GM23338 (cell line): ENCODE measurements at regions not wholly inside any gene's neighbourhood (a gene's known extent, or its start where the extent isn't known, plus 50 kb on each side); places are given as distances from the start of the nearest gene placed in this dataset.

Experiments
- ATAC-seq: fragments of 200-7000 bp; cut with Tn5 transposase; 3 replicates; pipeline ENCODE4 v1.9.1; 2020
- DNase-seq: peaks from one replicate; pipeline ENCODE4 v3.0.0-alpha.2; 2015; ENCODE audit warnings: low spot score
- H2AFZ ChIP-seq: fragments of 200-600 bp; sonication (generic); 2 replicates; pipeline ENCODE4 v1.8.0; 2016; ENCODE audit warnings: antibody characterized with exemption, mild to moderate bottlenecking, moderate library complexity
- H3F3A ChIP-seq: fragments of 200-600 bp; sonication (generic); replicated peaks from 2 replicates; pipeline ENCODE4 v1.8.0; 2017; ENCODE audit warnings: antibody characterized with exemption, mixed run types, low read depth
- H3K27ac ChIP-seq: fragments of 200-600 bp; sonication (generic); 2 replicates; pipeline ENCODE4 v1.6.1; 2016; ENCODE audit warnings: low read depth
- H3K27me3 ChIP-seq: fragments of 200-600 bp; sonication (generic); 2 replicates; pipeline ENCODE4 v1.8.0; 2016; ENCODE audit warnings: mild to moderate bottlenecking, mixed run types, moderate library complexity; ENCODE audit not compliant: insufficient read depth
- H3K36me3 ChIP-seq: fragments of 200-600 bp; sonication (generic); 2 replicates; pipeline ENCODE4 v1.8.0; 2016; ENCODE audit warnings: mild to moderate bottlenecking; ENCODE audit not compliant: insufficient read depth
- H3K4me1 ChIP-seq: fragments of 200-600 bp; sonication (generic); 2 replicates; pipeline ENCODE4 v1.8.0; 2016; ENCODE audit warnings: mild to moderate bottlenecking, moderate library complexity; ENCODE audit not compliant: insufficient read depth
- H3K4me2 ChIP-seq: fragments of 200-600 bp; sonication (generic); 2 replicates; pipeline ENCODE4 v1.7.1; 2017; ENCODE audit warnings: mixed run types
- H3K4me3 ChIP-seq: fragments of 200-600 bp; sonication (generic); 2 replicates; pipeline ENCODE4 v1.6.1; 2016; ENCODE audit warnings: mixed run types
- H3K79me2 ChIP-seq: fragments of 200-600 bp; sonication (generic); replicated peaks from 2 replicates; pipeline ENCODE4 v1.8.0; 2017; ENCODE audit warnings: mild to moderate bottlenecking; ENCODE audit not compliant: insufficient read depth
- H3K9me2 ChIP-seq: fragments of 200-600 bp; sonication (generic); 2 replicates; pipeline ENCODE4 v1.8.0; 2017; ENCODE audit not compliant: insufficient read depth
- H4K20me1 ChIP-seq: fragments of 200-600 bp; sonication (generic); replicated peaks from 2 replicates; pipeline ENCODE4 v1.8.0; 2017; ENCODE audit warnings: mild to moderate bottlenecking; ENCODE audit not compliant: insufficient read depth
- H3K27ac Mint-ChIP-seq: 2 replicates; pipeline ENCODE4 v1.8.0; 2020; ENCODE audit warnings: inconsistent platforms, mild to moderate bottlenecking, moderate library complexity, mixed read lengths
- H3K27me3 Mint-ChIP-seq: 3 replicates; pipeline ENCODE4 v1.8.0; 2022; ENCODE audit warnings: low read depth, mild to moderate bottlenecking, moderate library complexity, mixed read lengths, inconsistent platforms; ENCODE audit not compliant: insufficient read depth, poor library complexity
- H3K36me3 Mint-ChIP-seq: 3 replicates; pipeline ENCODE4 v1.8.0; 2021; ENCODE audit warnings: low read depth, mild to moderate bottlenecking, inconsistent platforms, moderate library complexity, mixed read lengths
- H3K4me1 Mint-ChIP-seq: 3 replicates; pipeline ENCODE4 v1.8.0; 2020; ENCODE audit warnings: mild to moderate bottlenecking, inconsistent platforms, mixed read lengths
- H3K4me3 Mint-ChIP-seq: 3 replicates; pipeline ENCODE4 v1.8.0; 2021; ENCODE audit warnings: moderate library complexity, mild to moderate bottlenecking, inconsistent platforms, mixed read lengths
- H3K9me3 Mint-ChIP-seq: 3 replicates; pipeline ENCODE4 v1.8.0; 2020; ENCODE audit warnings: moderate library complexity, mild to moderate bottlenecking, inconsistent platforms, mixed read lengths
- EZH2 ChIP-seq: fragments of 200-600 bp; sonication (generic); IDR thresholded peaks from one replicate; pipeline ENCODE4 v1.8.0; 2017; ENCODE audit warnings: antibody characterized with exemption, mild to moderate bottlenecking, low read depth; ENCODE audit not compliant: unreplicated experiment
- EZH2phosphoT487 ChIP-seq: fragments of 200-600 bp; sonication (generic); IDR thresholded peaks from one replicate; pipeline ENCODE4 v1.8.1; 2018; ENCODE audit warnings: antibody characterized with exemption; ENCODE audit not compliant: unreplicated experiment
- JUNB ChIP-seq: IDR thresholded peaks from one replicate; pipeline ENCODE4 v1.6.1; 2016; ENCODE audit warnings: antibody characterized with exemption; ENCODE audit not compliant: unreplicated experiment
- NANOG ChIP-seq: IDR thresholded peaks from 2 replicates; pipeline ENCODE4 v1.6.1; 2016; ENCODE audit warnings: antibody characterized with exemption, borderline replicate concordance
- POLR2AphosphoS5 ChIP-seq: IDR thresholded peaks from 2 replicates; pipeline ENCODE4 v1.6.1; 2016; ENCODE audit warnings: antibody characterized with exemption, low read depth
- STAT1 ChIP-seq: IDR thresholded peaks from one replicate; pipeline ENCODE4 v1.6.1; 2016; ENCODE audit warnings: antibody characterized with exemption; ENCODE audit not compliant: unreplicated experiment
- ZNF331 ChIP-seq: fragments of 250-450 bp; sonication (Bioruptor Pico); IDR thresholded peaks from 2 replicates; pipeline ENCODE4 v1.5.0; 2020; ENCODE audit warnings: low read depth, mild to moderate bottlenecking, moderate library complexity
- TF ChIP-seq, protein P1 (sequence below): fragments of 250-450 bp; sonication (Bioruptor Pico); IDR thresholded peaks from 2 replicates; pipeline ENCODE4 v1.5.0; 2020; ENCODE audit warnings: mild to moderate bottlenecking, moderate library complexity

DNA sequence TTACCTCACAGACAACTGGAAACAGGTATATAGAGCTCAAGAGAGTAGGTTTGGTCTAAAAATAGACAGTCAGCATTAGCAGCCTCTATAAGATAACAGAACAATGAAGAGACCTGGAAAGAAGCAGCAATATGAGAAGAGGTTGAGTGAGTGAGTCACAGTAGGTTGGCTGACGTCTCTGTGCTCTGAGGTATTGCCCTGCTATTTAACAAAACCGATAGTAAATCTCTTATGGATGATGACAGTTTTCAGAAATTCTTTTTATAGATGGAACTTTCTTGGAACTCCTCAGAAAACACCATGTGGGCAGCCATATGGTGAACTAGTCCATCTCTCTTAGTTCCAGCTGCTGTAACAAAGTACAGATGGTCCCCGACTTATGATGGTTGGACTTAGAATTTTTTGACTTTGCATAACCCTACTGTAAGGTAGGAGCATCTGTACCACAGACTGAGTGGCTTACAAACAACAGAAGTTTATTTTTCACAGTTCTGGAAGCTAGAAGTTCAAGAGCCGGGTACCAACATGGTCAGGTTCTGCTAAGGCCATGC is 123.5 kb downstream of the MBD2 start:
- Histone ChIP-seq H3K4me2 (no peak overlapping the region), H3F3A (no peaks in the 10 kb centered on the region), H3K36me3 (no peaks in the 10 kb centered on the region), H3K4me3 (no peak overlapping the region), H3K9me2 (0 out of 2 replicates have a peak, but pooled peaks cover 4% of the 10 kb centered on the region), H3K79me2 (no peaks in the 10 kb centered on the region), H4K20me1 (no peaks in the 10 kb centered on the region), H3K27me3 (no peaks in the 10 kb centered on the region), H2AFZ (no peak overlapping the region), H3K4me1 (no peaks in the 10 kb centered on the region), H3K27ac (no peak overlapping the region)
- H3K36me3 Mint-ChIP-seq: no peaks in the 10 kb centered on the region; the same call in 1 of the 3 replicates
- H3K4me3 Mint-ChIP-seq: no peak overlapping the region
- H3K27ac Mint-ChIP-seq: no peak overlapping the region
- no peak for ATAC-seq
- no peak for DNase-seq
- H3K27me3 Mint-ChIP-seq: peaks cover 9% of the 10 kb centered on the region
- no peak for TF ChIP-seq STAT1
- no peak for TF ChIP-seq EZH2
- no peak for TF ChIP-seq ZNF331 (CRISPR knock-in tag)
- no peak for TF ChIP-seq EZH2phosphoT487
- TF ChIP-seq JUNB: no peak
- TF ChIP-seq POLR2AphosphoS5: no peak
- TF ChIP-seq, protein P1, sequence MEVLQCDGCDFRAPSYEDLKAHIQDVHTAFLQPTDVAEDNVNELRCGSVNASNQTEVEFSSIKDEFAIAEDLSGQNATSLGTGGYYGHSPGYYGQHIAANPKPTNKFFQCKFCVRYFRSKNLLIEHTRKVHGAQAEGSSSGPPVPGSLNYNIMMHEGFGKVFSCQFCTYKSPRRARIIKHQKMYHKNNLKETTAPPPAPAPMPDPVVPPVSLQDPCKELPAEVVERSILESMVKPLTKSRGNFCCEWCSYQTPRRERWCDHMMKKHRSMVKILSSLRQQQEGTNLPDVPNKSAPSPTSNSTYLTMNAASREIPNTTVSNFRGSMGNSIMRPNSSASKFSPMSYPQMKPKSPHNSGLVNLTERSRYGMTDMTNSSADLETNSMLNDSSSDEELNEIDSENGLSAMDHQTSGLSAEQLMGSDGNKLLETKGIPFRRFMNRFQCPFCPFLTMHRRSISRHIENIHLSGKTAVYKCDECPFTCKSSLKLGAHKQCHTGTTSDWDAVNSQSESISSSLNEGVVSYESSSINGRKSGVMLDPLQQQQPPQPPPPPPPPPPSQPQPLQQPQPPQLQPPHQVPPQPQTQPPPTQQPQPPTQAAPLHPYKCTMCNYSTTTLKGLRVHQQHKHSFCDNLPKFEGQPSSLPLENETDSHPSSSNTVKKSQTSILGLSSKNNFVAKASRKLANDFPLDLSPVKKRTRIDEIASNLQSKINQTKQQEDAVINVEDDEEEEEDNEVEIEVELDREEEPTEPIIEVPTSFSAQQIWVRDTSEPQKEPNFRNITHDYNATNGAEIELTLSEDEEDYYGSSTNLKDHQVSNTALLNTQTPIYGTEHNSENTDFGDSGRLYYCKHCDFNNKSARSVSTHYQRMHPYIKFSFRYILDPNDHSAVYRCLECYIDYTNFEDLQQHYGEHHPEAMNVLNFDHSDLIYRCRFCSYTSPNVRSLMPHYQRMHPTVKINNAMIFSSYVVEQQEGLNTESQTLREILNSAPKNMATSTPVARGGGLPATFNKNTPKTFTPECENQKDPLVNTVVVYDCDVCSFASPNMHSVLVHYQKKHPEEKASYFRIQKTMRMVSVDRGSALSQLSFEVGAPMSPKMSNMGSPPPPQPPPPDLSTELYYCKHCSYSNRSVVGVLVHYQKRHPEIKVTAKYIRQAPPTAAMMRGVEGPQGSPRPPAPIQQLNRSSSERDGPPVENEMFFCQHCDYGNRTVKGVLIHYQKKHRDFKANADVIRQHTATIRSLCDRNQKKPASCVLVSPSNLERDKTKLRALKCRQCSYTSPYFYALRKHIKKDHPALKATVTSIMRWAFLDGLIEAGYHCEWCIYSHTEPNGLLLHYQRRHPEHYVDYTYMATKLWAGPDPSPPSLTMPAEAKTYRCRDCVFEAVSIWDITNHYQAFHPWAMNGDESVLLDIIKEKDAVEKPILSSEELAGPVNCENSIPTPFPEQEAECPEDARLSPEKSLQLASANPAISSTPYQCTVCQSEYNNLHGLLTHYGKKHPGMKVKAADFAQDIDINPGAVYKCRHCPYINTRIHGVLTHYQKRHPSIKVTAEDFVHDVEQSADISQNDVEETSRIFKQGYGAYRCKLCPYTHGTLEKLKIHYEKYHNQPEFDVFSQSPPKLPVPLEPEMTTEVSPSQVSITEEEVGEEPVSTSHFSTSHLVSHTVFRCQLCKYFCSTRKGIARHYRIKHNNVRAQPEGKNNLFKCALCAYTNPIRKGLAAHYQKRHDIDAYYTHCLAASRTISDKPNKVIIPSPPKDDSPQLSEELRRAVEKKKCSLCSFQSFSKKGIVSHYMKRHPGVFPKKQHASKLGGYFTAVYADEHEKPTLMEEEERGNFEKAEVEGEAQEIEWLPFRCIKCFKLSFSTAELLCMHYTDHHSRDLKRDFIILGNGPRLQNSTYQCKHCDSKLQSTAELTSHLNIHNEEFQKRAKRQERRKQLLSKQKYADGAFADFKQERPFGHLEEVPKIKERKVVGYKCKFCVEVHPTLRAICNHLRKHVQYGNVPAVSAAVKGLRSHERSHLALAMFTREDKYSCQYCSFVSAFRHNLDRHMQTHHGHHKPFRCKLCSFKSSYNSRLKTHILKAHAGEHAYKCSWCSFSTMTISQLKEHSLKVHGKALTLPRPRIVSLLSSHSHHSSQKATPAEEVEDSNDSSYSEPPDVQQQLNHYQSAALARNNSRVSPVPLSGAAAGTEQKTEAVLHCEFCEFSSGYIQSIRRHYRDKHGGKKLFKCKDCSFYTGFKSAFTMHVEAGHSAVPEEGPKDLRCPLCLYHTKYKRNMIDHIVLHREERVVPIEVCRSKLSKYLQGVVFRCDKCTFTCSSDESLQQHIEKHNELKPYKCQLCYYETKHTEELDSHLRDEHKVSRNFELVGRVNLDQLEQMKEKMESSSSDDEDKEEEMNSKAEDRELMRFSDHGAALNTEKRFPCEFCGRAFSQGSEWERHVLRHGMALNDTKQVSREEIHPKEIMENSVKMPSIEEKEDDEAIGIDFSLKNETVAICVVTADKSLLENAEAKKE (CRISPR knock-in tag): no peak
- TF ChIP-seq NANOG: no peak
- H3K4me1 Mint-ChIP-seq: no peaks in the 10 kb centered on the region
- H3K9me3 Mint-ChIP-seq: no peaks in the 10 kb centered on the region; the same call in 2 of the 3 replicates
